ENCODE measurements at regions not wholly inside any gene's neighbourhood (a gene's known extent, or its start where the extent isn't known, plus 50 kb on each side); places are given as distances from the start of the nearest gene placed in this dataset.

DNA sequence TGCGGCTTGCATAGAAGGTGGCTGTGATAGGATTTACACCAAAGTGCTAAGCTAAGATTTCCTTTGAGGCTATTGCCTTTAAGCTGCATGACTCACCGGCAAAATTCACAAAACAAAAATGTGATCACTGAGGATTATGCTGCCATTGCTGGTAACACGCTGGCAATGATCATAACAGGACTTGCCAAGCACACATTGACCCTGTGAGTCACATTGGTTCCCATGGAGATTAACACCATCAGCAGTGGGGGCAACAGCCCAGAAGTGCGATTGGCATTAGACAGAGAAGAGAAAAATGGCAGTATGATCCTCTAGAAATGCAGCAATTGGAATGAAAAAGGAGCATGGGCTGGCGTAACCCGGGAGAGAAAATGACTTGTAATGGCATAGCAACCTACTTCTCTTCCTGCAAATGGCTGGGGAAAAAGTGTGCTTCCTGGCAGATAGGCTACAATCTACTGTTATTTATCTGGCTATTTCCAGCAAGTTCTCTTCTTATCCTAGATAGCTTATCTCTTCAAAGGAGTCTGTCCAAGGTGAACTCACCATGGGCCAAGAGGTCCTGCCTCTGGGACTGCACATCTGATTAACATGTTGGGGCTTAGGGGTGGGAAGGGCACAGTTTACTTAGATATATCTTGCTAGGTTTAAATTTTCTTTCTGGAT lies 314.2 kb upstream of the IGFBP7 start:
- Histone ChIP-seq H3K4me1 (ENCODE audit: control insufficient read depth, insufficient read depth, low read length) (no peaks in the 10 kb centered on the region), H3K4me3 (ENCODE audit: low read depth, low read length) (no peak overlapping the region), H3K27ac (ENCODE audit: extremely low read depth, low read depth, low read length) (no peak overlapping the region), H3K36me3 (ENCODE audit: control insufficient read depth in 2 of 2, insufficient read depth in 1 of 2, low read length in 2 of 2) (no peaks in the 10 kb centered on the region), H3K9me3 (ENCODE audit: control insufficient read depth, insufficient read depth, low read depth, low read length) (no peaks in the 10 kb centered on the region)
- POLR2A ChIA-PET = no interaction called here
- CTCF ChIA-PET = interaction anchor here (0.6 kb wide), 1 partner anchor 19 kb away, joined by 4 read pairs; no protein-coding TSS in a partner anchor
- TF ChIP-seq ZBTB20 (tag by site-specific recombination; IDR thresholded peaks at IDR 0.05) = no peak
- no peak for TF ChIP-seq ZNF654 (tag by site-specific recombination; IDR thresholded peaks at IDR 0.05; ENCODE audit: low read depth)
- no peak for TF ChIP-seq ZNF555 (tag by site-specific recombination; conservative IDR thresholded peaks at IDR 0.05)

- no peak for TF ChIP-seq ZNF362 (tag by site-specific recombination; IDR thresholded peaks at IDR 0.05)
- ChIA-PET CTCF (interaction anchor here (0.8 to 1.1 kb wide), 2 partner anchors 9 to 227 kb away, joined by 3 read pairs; no protein-coding TSS in a partner anchor), POLR2A (no interaction called here)
- no peak overlapping the region for H3K27ac ChIP-seq (ENCODE audit: extremely low read depth, low read depth, low read length)
- H3K36me3 ChIP-seq (ENCODE audit: control insufficient read depth in 2 of 2, insufficient read depth in 1 of 2, low read length in 2 of 2) = no peaks in the 10 kb centered on the region
- H3K4me3 ChIP-seq (ENCODE audit: low read depth, low read length) = no peak overlapping the region
- no peaks in the 10 kb centered on the region for H3K4me1 ChIP-seq (ENCODE audit: control insufficient read depth, insufficient read depth, low read length)
- H3K9me3 ChIP-seq (ENCODE audit: control insufficient read depth, insufficient read depth, low read depth, low read length) = no peaks in the 10 kb centered on the region
These were observed 307.9 kb upstream of the IGFBP7 start for GRCh38 chr4:57418133-57418532.

DNA sequence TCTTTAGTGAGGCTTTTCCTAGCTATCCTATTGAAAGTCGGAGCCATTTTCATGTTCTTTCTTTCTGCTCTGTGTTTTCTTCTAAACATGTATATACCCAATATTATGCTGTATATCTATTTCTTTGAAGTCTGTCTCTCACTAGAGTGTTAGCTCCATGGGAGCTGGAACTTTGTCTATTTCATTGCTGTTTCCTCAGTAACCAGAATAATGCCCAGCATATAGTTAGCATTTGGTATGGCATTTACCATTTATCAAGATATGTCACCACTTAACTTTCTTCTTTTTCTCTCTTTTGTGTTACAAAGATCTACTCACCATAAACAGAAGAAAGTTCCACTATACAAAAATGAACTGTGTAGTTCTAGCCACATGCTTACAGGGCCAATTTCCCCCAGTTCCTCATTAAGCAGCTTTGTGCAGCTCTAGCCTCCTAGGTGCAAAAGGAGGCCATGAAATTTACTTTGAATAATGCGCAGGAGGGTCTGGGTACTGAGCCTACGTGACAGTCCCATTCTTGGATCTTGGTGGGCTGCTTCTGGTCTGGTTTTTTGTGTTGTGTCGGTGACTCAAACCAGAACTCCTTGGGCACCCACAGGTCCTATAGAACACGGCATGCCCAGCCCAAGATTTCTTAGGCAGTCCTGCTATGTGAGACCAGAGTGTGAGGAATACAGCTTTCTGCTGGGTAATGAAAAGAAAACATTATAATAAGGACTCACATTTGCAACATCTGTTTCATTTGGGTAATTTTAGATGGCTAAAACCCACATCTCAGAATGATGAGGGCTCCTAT lies 302.3 kb upstream of the IGFBP7 start:
- H3K27ac ChIP-seq (ENCODE audit: extremely low read depth, low read depth, low read length) = no peak overlapping the region
- H3K9me3 ChIP-seq (ENCODE audit: control insufficient read depth, insufficient read depth, low read depth, low read length) = no peaks in the 10 kb centered on the region
- TF ChIP-seq ZNF837 (tag by site-specific recombination; IDR thresholded peaks at IDR 0.05) (no peak), SP2 (tag by site-specific recombination; IDR thresholded peaks at IDR 0.05) (no peak), ZNF610 (tag by site-specific recombination; IDR thresholded peaks at IDR 0.05; ENCODE audit: borderline replicate concordance) (no peak), ZNF311 (tag by site-specific recombination; IDR thresholded peaks at IDR 0.05; ENCODE audit: borderline replicate concordance) (no peak), KLF16 (tag by site-specific recombination; IDR thresholded peaks at IDR 0.05) (no peak), ZNF24 (tag by site-specific recombination; IDR thresholded peaks at IDR 0.05) (no peak), ZNF555 (tag by site-specific recombination; conservative IDR thresholded peaks at IDR 0.05) (no peak), ZNF792 (tag by site-specific recombination; IDR thresholded peaks at IDR 0.05) (no peak), ZNF677 (tag by site-specific recombination; IDR thresholded peaks at IDR 0.05) (no peak), BCL11B (tag by site-specific recombination; IDR thresholded peaks at IDR 0.05; ENCODE audit: low read depth) (no peak), ZNF366 (tag by site-specific recombination; conservative IDR thresholded peaks at IDR 0.05) (no peak), GLI2 (tag by site-specific recombination; IDR thresholded peaks at IDR 0.05; ENCODE audit: borderline replicate concordance, low read depth) (no peak), REPIN1 (tag by site-specific recombination; IDR thresholded peaks at IDR 0.05; ENCODE audit: low read depth) (no peak), ZFP37 (tag by site-specific recombination; IDR thresholded peaks at IDR 0.05) (no peak), ZBTB17 (tag by site-specific recombination; IDR thresholded peaks at IDR 0.05) (no peak), ZNF658 (tag by site-specific recombination; IDR thresholded peaks at IDR 0.05) (no peak), ZNF48 (tag by site-specific recombination; IDR thresholded peaks at IDR 0.05) (no peak)
- H3K36me3 ChIP-seq (ENCODE audit: control insufficient read depth in 2 of 2, insufficient read depth in 1 of 2, low read length in 2 of 2) = no peaks in the 10 kb centered on the region
- no peak overlapping the region for H3K4me3 ChIP-seq (ENCODE audit: low read depth, low read length)
- POLR2A ChIA-PET = no interaction called here
- no peaks in the 10 kb centered on the region for H3K4me1 ChIP-seq (ENCODE audit: control insufficient read depth, insufficient read depth, low read length)
- CTCF ChIA-PET = interaction anchor here (0.6 to 2.7 kb wide), 4 partner anchors 14 to 249 kb away, joined by 3 to 9 read pairs (median 4); no protein-coding TSS in a partner anchor
